ENCODE measurements at regions not wholly inside any gene's neighbourhood (a gene's known extent, or its start where the extent isn't known, plus 50 kb on each side); places are given as distances from the start of the nearest gene placed in this dataset.

DNA sequence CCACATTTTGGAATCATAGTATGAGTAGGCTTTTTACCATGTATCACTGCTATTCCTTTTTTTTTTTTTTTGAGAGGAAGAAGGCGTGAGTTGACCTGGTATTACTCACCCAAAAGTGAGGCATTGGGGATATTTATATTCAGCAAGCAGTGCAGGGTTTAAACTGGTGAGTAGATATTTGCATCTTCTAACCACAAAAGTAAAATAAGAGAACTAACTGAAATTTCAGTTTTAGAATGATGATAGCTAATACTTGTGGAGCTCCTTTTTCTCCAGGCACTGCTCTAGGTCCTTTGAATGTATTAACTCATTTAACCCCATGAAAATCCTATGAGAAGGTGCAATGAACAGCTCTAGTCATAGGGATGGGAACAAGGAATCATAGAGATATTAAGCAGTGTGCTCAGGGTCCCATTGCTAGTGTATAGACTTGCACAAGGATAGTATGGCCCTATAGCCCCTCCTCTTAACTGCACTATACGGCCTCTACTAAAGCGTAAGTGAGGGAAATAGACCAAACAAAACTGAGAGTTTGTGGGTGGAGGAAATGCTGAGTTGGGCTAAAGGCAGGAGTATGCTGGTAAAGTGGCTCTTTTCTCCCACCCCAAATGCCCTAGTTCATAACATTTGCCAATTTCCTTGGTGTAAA is 104.3 kb upstream of the MAX start:
- TF ChIP-seq CTCF (conservative IDR thresholded peaks at IDR 0.05) (no peak), ZFX (IDR thresholded peaks at IDR 0.05) (no peak)

All from C4-2B (cell line).